Pancreas (tissue), 10 donors: ENCODE measurements at regions not wholly inside any gene's neighbourhood (a gene's known extent, or its start where the extent isn't known, plus 50 kb on each side); places are given as distances from the start of the nearest gene placed in this dataset.

Experiments
- ATAC-seq, 4 donors: fragments of 200-7000 bp; cut with Tn5 transposase; one replicate each; pipeline versions ENCODE4 v1.8.0 to v1.9.1; 2020; ENCODE audit warnings: mild to moderate bottlenecking in 4 of 4, moderate library complexity in 4 of 4
- DNase-seq, 6 donors: peaks; one replicate each; pipeline ENCODE4 v3.0.0-alpha.2; 2020
- FAIRE-seq: peaks from 2 replicates; lab custom pipeline; 2012; peaks lifted over from hg19 to GRCh38; lab: Jason Lieb, UNC
- H3K27ac ChIP-seq, 4 donors: fragments of 200-600 bp; sonication (generic); 1 replicate in 3 of 4; 2 replicates in 1 of 4; pipeline versions ENCODE4 v1.5.0 to v1.8.0; 2020
- H3K27me3 ChIP-seq, 4 donors: fragments of 200-600 bp; one replicate each; pipeline ENCODE4 v1.8.0; 2021
- H3K36me3 ChIP-seq, 3 donors: fragments of 200-600 bp; sonication (generic) in 1 of 3; one replicate each; pipeline versions ENCODE4 v1.5.0 to v1.8.0; 2020 to 2021
- H3K4me1 ChIP-seq, 3 donors: fragments of 200-600 bp; one replicate each; pipeline ENCODE4 v1.8.0; 2021
- H3K4me3 ChIP-seq, 4 donors: fragments of 200-600 bp; sonication (generic) in 2 of 4; one replicate each; pipeline versions ENCODE4 v1.5.0 to v1.8.0; 2020 to 2021
- H3K9me3 ChIP-seq, 4 donors: fragments of 200-600 bp; one replicate each; pipeline ENCODE4 v1.8.0; 2021
- CTCF ChIP-seq, 4 donors: fragments of 200-600 bp; sonication (generic) in 3 of 4; IDR thresholded peaks; one replicate each; pipeline versions ENCODE4 v1.5.0 to v1.8.0; 2021; ENCODE audit warnings: antibody characterized with exemption in 4 of 4
- WGBS, 2 donors: extraction: QIAGEN DNeasy Blood & Tissue Kit; methylation state at CpG; one replicate each; pipeline ENCODE4 v1.1.7; 2013; 5-methylcytosine and 5-hydroxymethylcytosine counted together
- intact Hi-C, 3 donors: fragments of 100-400 bp; cut with DNase I; formaldehyde crosslinking; loops; one replicate each; pipeline versions ENCODE4 v1.11.1 to v1.14.2; 2022
- donor health status: healthy with polysubstance abuse.
- donor health status: DM: no; HTN: no; CAD: no; lungs with moderate emphysema.
- donor health status: DM: no; HTN: no; CAD: no.
- donor health status: control.
- donor health status: control.
- donor health status: Bipolar disorder and iron deficiency.
- donor health status: DM: yes; HTN: yes; CAD: no.
- donor health status: DM: no; HTN: no; CAD: no.
- donor health status: DM: no; HTN: no; CAD: no.
- donor health status: DM: yes; HTN: yes; CAD: no.

GRCh38 chr1:242738702-242739645 is 214.5 kb upstream of the PLD5 start:
- no peaks in the 10 kb centered on the region for H3K9me3 ChIP-seq
- intact Hi-C loops = no loop called here
- WGBS, 2 donors = 43 to 56% methylated on average over 9 of the region's 9 CpGs
- H3K27me3 ChIP-seq = no peaks in the 10 kb centered on the region
- H3K27ac ChIP-seq = no peak overlapping the region
- DNase-seq (no peak), FAIRE-seq (no peak), ATAC-seq (no peak)
- no peaks in the 10 kb centered on the region for H3K4me1 ChIP-seq
- TF ChIP-seq CTCF (IDR thresholded peaks at IDR 0.05) = no peak
- H3K4me3 ChIP-seq = no peak overlapping the region
- H3K36me3 ChIP-seq = no peaks in the 10 kb centered on the region

- no peak for ATAC-seq
- TF ChIP-seq CTCF (IDR thresholded peaks at IDR 0.05) = no peak
- 3 to 8% methylated on average over 1 of the region's 1 CpG for WGBS, 2 donors
- Histone ChIP-seq H3K4me1 (no peaks in the 10 kb centered on the region), H3K27me3 (no peaks in the 10 kb centered on the region), H3K27ac (no peak overlapping the region), H3K36me3 (no peaks in the 10 kb centered on the region), H3K9me3 (peaks cover 0 to 3% (median 0%) of the 10 kb centered on the region in 4 donors), H3K4me3 (no peak overlapping the region)
- no peak for FAIRE-seq
- DNase-seq = no peak
- intact Hi-C loops = no loop called here
Measured at GRCh38 chr1:242736611-242737010, 212.1 kb upstream of the PLD5 start.

GRCh38 chr1:242735323-242735722 is 210.8 kb upstream of the PLD5 start:
- Histone ChIP-seq H3K4me1 (no peaks in the 10 kb centered on the region), H3K4me3 (no peak overlapping the region), H3K27ac (no peak overlapping the region), H3K27me3 (no peaks in the 10 kb centered on the region), H3K9me3 (peaks cover 0 to 3% (median 0%) of the 10 kb centered on the region in 4 donors), H3K36me3 (no peaks in the 10 kb centered on the region)
- no peak for TF ChIP-seq CTCF (IDR thresholded peaks at IDR 0.05)
- intact Hi-C loops = no loop called here
- FAIRE-seq = no peak
- ATAC-seq = no peak
- no peak for DNase-seq

- no peaks in the 10 kb centered on the region for H3K36me3 ChIP-seq
- no peak overlapping the region for H3K4me3 ChIP-seq
- FAIRE-seq = no peak
- ATAC-seq = no peak
- no peak for TF ChIP-seq CTCF (IDR thresholded peaks at IDR 0.05)
- H3K9me3 ChIP-seq = peaks cover 0 to 3% (median 0%) of the 10 kb centered on the region in 4 donors
- intact Hi-C loops = no loop called here
- H3K4me1 ChIP-seq = no peaks in the 10 kb centered on the region
- no peak for DNase-seq
- no peaks in the 10 kb centered on the region for H3K27me3 ChIP-seq
- no peak overlapping the region for H3K27ac ChIP-seq
Measured at GRCh38 chr1:242731446-242731845, 206.9 kb upstream of the PLD5 start.

- no peak for TF ChIP-seq CTCF (IDR thresholded peaks at IDR 0.05)
- DNase-seq (no peak), FAIRE-seq (no peak), ATAC-seq (no peak)
- H3K4me3 ChIP-seq = no peak overlapping the region
- H3K9me3 ChIP-seq = peaks cover 0 to 3% (median 0%) of the 10 kb centered on the region in 4 donors
- intact Hi-C loops = no loop called here
- no peaks in the 10 kb centered on the region for H3K27me3 ChIP-seq
- WGBS, 2 donors = 44 to 56% methylated on average over 4 of the region's 4 CpGs
- H3K4me1 ChIP-seq = no peaks in the 10 kb centered on the region
- no peaks in the 10 kb centered on the region for H3K36me3 ChIP-seq
- no peak overlapping the region for H3K27ac ChIP-seq
Measured at GRCh38 chr1:242728696-242729095, 204.2 kb upstream of the PLD5 start.
